NCI-H2081 (cell line): ENCODE measurements at regions not wholly inside any gene's neighbourhood (a gene's known extent, or its start where the extent isn't known, plus 50 kb on each side); places are given as distances from the start of the nearest gene placed in this dataset.
"Not testable (repeated sequence)": the region's sequence is repeated elsewhere in the genome, so short reads cannot be mapped to it uniquely, and the experiment has no call there.

Experiments used
- DNase-seq, 2 experiments: peaks; one replicate each; lab custom pipeline; 2025; lab: John Stamatoyannopoulos, UW

DNA sequence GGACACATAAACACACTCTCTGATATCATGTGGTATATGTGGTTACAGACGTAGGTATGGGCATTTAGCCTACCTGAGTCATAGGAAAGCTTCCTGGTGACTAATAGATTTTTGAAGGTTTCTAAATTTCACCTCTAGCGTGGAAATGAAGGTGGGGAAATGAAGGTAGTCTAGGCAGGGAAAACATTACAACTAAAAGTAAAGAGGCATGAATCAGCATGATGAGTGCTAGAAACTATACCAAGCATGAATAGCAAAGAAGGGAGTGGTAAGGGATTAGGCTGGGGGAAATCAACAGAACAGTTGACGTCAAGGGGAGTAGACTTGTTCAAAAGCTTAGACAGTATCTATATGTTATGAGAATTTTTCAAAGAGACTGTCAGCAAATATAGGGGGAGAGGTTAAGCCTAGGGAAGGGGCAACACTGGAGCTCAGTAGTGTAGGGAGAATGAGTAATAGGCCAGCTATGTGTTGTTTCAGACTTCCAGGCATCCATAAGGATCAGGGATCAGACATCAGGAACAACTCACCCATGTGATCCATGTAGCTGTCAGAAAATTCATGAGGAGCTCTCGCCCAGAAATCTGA is 279.3 kb upstream of the DIPK2B start:
- DNase-seq, result no peak

DNA sequence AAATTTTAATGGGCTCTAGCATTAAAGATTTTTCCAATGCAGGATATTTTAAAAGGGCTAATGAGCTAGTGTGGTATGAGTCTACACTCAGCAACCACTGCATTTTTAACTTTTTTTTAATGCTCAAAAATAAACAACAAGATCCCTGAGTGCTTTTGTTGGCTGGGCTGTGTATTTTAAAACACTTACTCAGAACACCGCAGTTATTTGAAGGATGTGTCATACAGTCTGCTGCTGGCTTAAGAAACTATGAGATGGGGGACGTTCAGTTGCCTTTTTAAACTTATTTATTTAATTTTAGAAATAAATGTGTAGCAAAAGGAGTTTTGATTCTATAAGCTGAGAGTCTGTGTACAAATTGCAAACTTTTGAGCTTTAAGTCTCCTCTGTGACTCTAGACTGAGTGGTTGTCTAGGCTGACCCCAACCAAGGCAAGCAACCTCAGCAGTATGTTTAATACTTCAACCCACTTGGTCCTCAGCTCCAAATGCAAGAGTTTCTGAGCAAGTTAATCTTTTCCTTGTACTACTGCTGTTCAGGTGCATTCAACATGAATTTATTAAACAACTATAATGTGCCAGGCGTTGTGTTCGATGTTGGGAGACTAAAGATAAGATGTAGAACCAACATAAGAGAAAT is 278.6 kb upstream of the DIPK2B start:
- no peak for DNase-seq

DNA sequence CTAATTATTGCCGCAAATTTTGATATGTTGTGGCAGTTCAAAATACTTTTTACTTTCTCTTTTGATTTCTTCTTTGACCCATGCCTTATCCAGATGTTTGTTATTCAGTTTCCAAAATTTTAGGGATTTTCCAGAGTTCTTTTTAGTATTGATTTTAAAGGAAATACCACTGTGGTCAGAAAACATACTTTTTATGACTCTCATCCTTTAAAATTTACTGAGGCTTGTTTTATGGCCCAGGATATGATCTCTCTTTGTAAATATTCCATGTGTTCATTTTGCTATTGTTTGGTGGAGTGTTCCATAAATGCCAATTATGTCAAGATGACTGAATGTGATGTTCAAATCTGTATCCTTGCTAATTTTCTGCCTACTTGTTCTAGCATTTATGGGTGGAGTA is 272.3 kb upstream of the DIPK2B start:
- DNase-seq, result no peak

DNA sequence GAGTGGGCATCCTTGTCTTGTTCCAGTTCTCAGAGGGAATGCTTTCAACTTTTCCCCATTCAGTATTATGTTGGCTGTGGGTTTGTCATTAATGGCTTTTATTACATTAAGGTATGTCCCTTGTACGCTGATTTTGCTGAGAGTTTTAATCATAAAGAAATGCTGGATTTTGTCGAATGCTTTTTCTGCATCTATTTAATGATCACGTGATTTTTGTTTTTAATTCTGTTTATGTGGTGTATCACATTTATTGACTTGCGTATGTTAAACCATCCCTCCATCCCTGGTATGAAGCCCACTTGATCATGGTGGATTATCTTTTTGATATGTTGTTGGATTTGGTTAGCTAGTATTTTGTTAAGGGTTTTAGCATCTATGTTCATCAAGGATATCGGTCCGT is 266.9 kb upstream of the DIPK2B start:
- not testable (repeated sequence) for DNase-seq

DNA sequence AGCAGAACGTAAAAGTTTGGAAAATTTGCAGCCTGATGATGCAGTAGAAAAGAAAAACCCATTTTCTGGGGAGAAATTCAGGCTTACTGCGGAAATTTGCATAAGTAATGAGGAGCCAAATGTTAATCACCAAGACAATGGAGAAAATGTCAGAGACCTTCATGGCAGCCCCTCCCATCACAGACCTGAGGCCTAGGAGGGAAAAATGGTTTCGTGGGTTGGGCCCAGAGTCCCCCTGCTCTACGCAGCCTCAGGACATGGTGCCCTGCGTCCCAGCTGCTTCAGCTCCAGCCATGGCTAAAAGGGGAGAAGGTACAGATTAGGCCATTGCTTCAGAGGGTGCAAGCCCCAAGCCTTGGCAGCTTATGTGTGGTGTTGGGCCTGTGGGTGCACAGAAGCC is 255.1 kb upstream of the DIPK2B start:
- DNase-seq, result not testable (repeated sequence)

DNA sequence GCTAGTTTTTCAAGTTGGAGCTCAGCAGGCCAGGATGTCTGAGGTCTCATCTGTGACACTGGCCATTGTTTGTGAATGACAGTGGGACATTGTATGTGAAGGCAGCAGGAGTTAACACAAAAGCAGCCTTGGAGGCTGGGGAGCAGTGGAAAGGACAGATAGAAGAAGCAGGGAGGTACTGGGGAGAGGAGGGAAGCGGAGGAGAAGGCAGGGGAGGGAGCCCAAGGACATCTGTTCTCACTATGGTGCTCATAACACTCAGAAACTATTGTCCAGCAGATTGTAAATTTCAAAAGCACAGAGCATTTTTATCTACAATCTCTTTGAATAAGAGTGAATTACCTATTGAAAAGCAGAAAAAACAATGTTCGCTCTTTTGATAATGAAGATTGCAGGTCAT is 253.6 kb upstream of the DIPK2B start:
- DNase-seq, result no peak

DNA sequence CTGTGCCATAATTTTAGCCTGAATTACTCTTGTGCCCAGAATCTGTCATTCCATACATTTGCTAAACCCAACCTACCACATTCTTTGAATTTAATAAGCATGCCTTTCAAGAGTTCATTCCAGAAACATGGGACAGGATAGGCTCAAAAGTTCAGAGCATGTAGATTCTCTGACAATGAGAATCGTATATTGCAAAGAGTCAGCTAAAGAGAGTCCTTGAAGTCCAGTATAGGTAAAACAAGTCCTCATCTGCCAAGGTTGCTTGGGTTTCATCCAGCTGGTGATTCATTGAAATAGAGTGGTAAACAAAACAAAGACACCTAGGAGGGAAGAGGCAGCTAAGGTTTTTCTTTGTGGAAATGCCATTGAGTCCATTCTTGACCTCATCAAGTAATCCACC is 249.3 kb upstream of the DIPK2B start:
- DNase-seq, result no peak

DNA sequence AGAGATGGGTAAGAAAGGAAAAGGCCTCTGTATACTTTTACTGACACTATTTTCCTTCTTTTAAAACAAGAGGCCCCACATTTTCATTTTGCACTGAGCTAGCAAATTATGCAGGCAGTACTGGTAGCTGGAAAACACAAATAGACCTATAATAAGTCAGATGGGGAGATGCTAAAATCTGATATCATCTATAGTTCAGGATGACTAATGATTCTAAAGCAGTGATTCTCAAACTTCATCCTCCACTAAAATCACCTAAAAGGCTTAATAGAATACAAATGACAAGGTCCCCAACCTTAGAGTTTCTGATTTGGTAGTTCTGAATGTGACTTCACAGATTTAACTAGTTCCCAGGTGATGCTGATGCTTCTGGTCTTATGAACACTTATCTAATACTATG is 247.3 kb upstream of the DIPK2B start:
- DNase-seq, result no peak

DNA sequence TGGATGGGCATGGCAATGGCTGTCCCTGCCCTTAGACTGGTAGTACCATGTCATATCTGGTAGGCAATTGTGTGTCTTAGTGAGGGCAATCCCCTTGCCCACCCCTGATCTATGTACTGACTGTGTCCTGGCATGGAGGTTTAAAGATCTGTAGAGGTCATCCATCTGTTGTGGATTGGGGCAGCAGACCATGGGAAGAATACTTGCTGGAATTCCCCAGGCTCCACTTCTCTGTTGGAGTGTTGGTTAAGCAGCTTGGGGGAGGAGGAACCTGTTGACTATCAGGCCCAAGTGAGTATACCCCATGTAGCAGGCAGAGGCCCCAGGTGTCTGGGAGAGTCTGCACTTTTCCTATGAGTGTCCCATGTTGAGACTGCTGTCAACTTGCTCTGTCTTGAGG is 246.7 kb upstream of the DIPK2B start:
- no peak for DNase-seq

DNA sequence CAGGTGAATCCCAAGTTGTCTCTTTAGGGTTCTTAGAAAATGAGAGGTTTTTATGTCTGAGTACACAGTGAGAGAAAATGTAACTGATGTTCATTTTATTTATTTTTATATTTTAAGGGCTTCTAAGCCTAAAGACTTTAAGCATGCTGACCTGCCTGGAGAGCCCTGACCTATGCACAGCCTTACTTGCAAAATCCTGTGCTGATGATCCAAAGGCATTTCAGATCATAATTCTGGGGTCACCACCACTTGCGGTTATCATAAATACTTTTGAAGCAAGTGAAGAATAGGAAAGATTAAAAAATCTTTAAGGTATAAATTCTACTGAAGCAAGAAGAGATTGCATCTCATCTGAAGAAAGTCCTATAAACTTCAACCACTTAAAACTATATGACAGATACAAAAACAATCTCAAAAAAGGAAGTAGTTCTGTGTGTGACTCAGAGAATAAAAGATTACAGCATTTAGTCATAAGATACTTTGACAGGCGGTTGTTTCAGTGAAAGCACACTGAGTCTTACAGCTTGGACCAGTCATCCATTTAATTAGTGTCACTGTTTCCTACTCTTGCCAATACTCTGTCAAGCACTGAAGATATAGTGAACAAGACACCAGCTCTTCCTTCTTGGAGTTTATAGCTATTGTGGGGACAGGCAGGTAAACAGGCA is 245.2 kb upstream of the DIPK2B start:
- DNase-seq, result no peak

DNA sequence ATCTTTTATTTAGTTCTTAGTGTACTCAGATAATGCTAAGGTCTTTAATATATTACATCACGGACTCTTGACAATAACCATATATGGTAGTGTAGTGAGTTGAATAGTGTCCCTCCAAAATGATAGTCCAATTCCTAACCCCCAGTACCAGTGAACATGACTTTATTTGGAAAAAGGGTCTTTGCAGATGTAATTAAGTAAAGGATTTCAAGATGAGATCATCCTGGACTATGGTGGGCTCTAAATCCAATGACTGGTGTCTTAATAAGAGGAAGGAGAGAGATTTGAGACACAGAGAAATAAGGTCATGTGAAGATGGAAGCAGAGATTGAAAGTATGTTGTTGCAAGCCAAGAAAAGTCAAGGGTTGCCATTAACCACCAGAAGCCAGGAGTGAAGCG is 236.5 kb upstream of the DIPK2B start:
- DNase-seq, result no peak

DNA sequence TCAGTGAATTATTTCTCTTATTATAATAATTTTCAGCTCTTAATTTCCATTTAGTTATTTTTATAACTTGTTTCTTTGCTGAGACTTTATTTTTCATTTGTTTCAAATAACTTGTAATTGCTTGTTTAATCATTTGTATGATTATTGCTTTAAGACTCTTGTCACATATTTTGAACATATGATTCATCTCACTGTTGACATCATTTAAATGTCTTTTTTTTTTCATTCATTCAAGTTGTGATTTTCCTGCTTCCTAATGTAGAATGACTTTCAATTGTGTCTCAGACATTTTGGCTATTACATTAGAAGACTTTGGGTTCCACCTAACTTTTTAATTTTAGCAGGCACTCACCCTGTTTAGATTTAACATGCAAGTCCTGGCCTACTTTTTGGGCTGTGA is 234.8 kb upstream of the DIPK2B start:
- no peak for DNase-seq

DNA sequence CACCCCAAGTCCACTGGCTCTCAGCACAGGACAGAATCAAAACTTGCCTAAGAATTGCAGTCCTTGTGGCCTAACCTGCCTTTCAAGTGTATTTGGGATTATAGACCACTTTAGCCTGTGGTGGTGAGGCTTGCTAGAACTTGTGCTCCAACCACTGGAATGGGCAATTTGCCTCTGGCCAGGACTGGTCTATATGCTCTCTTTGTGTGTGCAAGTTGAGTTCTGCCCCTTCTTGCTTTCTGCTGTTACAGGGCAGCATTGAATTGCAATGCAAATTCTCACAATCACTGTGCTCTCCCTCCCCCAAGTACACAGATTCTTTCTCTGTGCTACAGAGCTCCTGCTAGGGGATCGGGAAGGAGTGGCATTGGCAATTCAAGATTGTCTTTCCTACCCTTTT is 233.6 kb upstream of the DIPK2B start:
- no peak for DNase-seq

DNA sequence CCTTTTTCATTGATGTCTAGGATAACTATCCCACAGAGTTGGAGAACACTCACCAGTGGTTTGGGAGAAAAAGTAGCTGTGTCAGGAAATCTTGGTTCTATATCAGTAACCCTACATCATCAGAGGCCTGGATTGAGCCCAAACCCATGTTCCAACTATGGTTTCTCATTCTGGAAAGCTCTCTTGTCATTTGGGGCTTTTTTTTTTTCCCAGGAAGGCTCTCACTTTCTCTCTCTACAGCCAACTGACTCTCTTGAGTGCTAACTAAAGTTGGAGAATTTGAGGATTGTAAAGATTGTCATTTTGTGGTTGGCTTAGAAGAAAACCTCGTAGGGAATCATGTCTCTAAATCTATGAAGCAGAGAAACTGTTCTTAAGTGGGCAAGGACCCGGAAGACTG is 228.2 kb upstream of the DIPK2B start:
- DNase-seq, result no peak

DNA sequence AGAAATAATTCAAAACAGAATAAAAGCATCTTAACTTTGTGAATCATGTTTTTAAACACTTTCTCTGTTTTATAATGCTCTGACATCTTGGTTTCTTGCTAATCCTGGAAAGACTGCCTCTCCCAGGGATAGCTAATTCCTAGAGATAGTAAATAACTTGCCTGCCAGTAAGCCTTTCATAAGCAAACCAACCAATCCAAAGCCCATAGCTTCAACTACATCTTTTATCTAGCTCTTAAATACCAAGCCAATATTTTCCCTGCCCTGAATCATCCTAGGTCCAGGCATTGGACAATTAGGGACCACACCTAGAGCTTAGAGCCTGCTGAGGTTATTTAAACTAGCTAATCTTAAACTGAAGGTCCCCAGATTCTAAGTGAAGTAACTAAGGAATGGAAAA is 223.7 kb upstream of the DIPK2B start:
- no peak for DNase-seq

DNA sequence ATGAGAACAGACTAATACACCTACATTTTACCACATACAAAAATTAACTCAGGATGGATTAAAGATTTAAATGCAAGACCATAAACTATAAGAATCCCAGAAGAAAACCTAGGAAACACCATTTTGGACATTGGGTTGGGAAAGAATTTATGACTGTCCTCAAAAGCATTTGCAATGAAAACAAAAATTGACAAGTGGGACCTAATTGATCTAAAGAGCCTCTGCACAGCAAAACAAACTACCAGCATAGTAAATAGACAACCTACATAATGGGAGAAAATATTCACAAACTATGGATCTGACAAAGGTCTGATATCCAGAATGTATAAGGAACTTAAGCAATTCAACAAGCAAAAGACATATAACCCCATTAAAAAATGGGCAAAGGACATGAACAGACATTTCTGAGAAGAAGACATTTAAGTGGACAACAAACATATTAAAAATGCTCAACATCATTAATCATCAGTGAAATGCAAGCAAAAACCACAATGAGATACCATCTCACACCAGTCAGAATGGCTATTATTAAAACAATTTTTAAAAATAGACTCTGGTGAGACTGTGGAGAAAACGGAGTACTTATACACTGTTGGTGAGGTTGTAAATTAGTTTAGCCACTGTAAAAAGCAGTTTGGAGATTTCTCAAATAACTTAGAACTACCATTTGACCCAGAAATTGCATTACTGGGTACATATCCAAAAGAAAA is 221.7 kb upstream of the DIPK2B start:
- DNase-seq, result no peak

DNA sequence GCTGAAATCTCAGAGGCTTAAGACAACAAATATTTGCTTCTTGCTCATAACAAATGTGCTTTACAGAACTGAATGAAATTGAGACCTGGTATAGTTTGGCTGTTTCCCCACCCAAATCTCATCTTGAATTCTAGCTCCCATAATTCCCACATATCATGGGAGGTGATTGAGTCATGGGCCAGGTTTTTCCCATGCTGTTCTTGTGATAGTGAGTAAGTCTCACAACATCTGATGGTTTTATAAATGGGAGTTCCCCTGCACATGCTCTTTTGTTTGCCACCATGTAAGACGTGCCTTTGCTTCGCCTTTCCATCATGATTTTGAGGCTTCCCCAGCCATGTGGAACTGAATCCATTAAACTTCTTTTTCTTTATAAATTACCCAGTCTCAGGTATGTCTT is 221.1 kb upstream of the DIPK2B start:
- DNase-seq, result no peak

DNA sequence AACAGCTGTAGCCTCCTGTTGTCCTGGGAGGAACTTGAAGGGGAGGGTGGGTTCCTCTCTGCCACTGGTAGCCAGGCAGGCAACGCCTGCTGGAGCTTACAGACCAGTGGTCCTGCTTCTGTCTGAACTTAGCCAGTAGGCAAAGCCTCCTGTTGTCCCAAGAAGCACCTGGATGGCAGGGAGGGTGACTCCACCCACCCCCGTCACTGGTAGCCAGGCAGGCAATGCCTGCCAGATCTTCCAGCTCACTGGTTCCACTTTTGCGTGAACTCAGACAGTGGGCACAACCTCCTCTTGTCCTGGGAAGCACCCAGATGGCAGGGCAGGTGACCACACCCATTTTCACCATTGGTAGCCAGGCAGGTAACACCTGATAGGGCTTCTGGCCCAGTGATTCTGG is 203.5 kb upstream of the DIPK2B start:
- no peak for DNase-seq

DNA sequence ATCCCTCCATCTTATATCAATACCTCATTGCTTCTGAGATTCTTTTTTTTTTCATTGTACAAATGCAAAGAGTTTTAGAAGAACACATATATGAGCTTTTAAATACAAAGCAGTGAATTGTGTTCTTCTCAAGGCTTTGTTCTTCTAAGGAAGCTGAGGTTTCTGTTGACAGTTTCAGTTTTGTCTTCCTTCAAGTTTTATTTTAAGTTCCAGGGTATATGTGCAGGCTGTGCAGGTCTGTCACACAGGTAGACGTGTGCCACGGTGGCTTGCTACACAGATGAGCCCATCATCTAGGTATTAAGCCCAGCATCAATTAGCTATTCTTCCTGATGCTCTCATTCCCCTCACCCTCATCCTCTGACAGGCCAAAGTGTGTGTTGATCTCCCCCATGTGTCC is 201.2 kb upstream of the DIPK2B start:
- no peak for DNase-seq

DNA sequence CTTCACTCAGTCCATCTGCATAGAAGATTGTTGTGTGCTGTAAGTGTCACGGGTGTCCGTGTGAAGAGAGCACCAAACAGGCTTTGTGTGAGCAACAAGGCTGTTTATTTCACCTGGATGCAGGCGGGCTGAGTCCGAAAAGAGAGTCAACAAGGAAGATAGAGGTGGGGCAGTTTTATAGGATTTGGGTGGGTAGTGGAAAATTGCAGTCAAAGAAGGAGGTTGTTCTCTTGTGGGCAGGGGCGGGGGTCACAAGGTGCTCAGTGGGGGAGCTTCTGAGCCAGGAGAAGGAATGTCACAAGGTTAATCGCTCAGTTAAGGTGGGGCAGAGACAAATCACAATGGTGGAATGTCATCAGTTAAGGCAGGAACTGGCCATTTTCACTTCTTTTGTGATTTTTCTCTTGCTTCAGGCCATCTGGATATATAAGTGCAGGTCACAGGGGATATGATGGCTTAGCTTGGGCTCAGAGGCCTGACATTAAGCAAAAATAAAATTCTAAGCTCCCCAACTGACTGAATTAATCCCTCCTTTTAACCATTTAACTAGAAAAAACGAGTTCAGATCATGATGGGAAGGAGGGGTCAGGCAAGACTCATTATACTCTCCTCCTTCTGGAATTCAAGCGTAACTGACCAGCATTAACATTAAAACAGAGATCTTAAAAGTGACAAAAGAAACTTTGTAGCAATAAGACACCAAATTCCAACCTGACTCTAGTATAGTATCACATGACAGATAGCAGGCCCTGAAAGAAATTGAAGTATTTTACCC is 200.5 kb upstream of the DIPK2B start:
- DNase-seq, result not testable (repeated sequence)

DNA sequence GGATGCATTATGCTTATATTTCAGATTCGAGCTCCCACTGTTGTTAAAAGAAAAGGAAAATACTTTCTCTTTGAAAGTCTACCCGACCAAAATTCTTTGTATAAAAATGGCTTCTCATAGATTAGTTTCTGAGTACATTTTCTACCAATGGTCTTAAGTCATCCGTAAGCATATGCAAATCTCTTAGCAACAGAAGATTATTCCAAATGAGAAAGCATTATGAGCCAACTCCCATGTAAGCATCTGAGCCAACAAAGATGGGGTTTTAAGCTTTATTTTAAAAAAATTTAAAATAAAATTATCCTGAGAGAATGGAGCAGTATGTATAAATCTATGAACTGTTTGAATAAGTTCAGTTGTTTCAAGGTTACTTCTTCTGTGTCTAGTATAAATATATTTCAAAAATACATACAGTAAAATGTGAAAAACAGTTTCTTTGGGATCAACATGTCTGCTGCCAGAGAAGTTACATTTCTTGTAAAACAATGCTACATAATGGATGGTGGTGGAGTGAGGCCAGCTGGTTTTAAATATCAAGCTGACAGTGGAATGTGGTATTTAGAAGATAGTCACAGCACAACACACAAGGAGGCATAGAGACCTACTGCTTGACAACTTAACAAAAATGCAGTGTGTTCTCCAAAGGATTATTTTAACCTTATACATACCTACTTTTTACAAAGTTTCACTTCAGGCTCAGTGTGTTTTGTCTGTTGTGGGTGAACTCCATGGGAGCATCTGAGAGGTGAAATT is 199.5 kb upstream of the DIPK2B start:
- DNase-seq, result no peak

DNA sequence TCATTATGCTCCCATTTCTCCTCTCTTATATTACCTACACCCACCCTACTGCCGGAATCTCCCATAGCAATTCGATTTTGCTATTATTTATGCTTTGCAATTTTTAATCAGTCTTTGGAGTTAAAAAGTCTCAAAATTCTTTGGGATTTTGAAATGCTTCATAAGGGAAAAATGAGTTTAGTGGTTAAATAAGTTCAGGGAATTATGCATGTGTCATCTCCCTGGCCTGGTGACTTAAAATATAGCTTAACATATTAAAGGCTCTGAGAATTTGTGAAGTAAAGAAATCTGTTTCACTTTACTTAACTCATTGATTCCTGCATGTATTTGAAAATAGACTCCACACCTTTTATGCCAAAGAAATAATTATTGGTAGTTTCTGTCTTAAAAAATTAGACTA is 185.1 kb upstream of the DIPK2B start:
- no peak for DNase-seq
